Testis (tissue), 2 donors: ENCODE measurements at regions not wholly inside any gene's neighbourhood (a gene's known extent, or its start where the extent isn't known, plus 50 kb on each side); places are given as distances from the start of the nearest gene placed in this dataset.

ENCODE experiments used
- DNase-seq: peaks from one replicate; pipeline ENCODE4 v3.0.0-alpha.2; 2019
- H3K27ac ChIP-seq, 2 donors: fragments of 200-600 bp; sonication (generic); one replicate each; pipeline ENCODE4 v1.5.1; 2019
- H3K27me3 ChIP-seq: fragments of 200-600 bp; sonication (generic); one replicate; pipeline ENCODE4 v1.5.1; 2019
- H3K36me3 ChIP-seq: fragments of 200-600 bp; sonication (generic); one replicate; pipeline ENCODE4 v1.5.1; 2017; ENCODE audit warnings: low read depth; ENCODE audit errors: missing control alignments
- H3K4me1 ChIP-seq: fragments of 200-600 bp; sonication (generic); one replicate; pipeline ENCODE4 v1.5.1; 2019
- H3K4me3 ChIP-seq, 2 donors: fragments of 200-600 bp; sonication (generic); one replicate each; pipeline ENCODE4 v1.5.1; 2017 to 2019
- H3K9me3 ChIP-seq: fragments of 200-600 bp; sonication (generic); one replicate; pipeline ENCODE4 v1.5.1; 2017
- CTCF ChIP-seq, 3 experiments: fragments of 450-650 bp in 2 of 3; fragments of 200-600 bp in 1 of 3; sonication (generic) in 1 of 3; IDR thresholded peaks; one replicate each; pipeline ENCODE4 v1.5.1; 2016 to 2019; ENCODE audit warnings: antibody characterized with exemption in 3 of 3, mild to moderate bottlenecking in 2 of 3, moderate library complexity in 1 of 3
- POLR2A ChIP-seq: fragments of 450-650 bp; IDR thresholded peaks from one replicate; pipeline ENCODE4 v1.6.1; 2017; ENCODE audit warnings: antibody characterized with exemption, mild to moderate bottlenecking, moderate library complexity
- WGBS, 2 donors: methylation state at CpG; one replicate each; pipeline ENCODE4 v1.1.5; 2018; 5-methylcytosine and 5-hydroxymethylcytosine counted together
- intact Hi-C: fragments of 100-400 bp; cut with DNase I; formaldehyde crosslinking; loops from one replicate; pipeline ENCODE4 v1.15.1; 2023; ENCODE audit warnings: low total_unique reads

GRCh38 chr5:68886814-68887213 lies 207.0 kb upstream of the SLC30A5 start:
- Histone ChIP-seq H3K36me3 (no peaks in the 10 kb centered on the region), H3K9me3 (no peaks in the 10 kb centered on the region), H3K4me3 (no peak overlapping the region), H3K27ac (no peak overlapping the region), H3K27me3 (no peaks in the 10 kb centered on the region), H3K4me1 (no peaks in the 10 kb centered on the region)
- 84 to 93% methylated on average over 4 of the region's 4 CpGs for WGBS, 2 donors
- TF ChIP-seq POLR2A (no peak), CTCF (IDR thresholded peaks at IDR 0.05) (no peak)
- intact Hi-C loops, result no loop called here
- DNase-seq, result no peak

- intact Hi-C loops, result no loop called here
- H3K4me1 ChIP-seq, result no peaks in the 10 kb centered on the region
- 80 to 88% methylated on average over 2 of the region's 2 CpGs for WGBS, 2 donors
- H3K4me3 ChIP-seq, result no peak overlapping the region
- no peaks in the 10 kb centered on the region for H3K27me3 ChIP-seq
- no peak for DNase-seq
- no peak overlapping the region for H3K27ac ChIP-seq
- H3K36me3 ChIP-seq, result no peaks in the 10 kb centered on the region
- H3K9me3 ChIP-seq, result no peaks in the 10 kb centered on the region
- TF ChIP-seq CTCF (IDR thresholded peaks at IDR 0.05) (no peak), POLR2A (no peak)
Measured at GRCh38 chr5:68891718-68892117, 202.1 kb upstream of the SLC30A5 start.

GRCh38 chr5:68894673-68895072 lies 199.1 kb upstream of the SLC30A5 start:
- no peak for DNase-seq
- Histone ChIP-seq H3K4me1 (no peaks in the 10 kb centered on the region), H3K27me3 (no peaks in the 10 kb centered on the region), H3K9me3 (no peaks in the 10 kb centered on the region), H3K36me3 (no peaks in the 10 kb centered on the region), H3K27ac (no peak overlapping the region), H3K4me3 (no peak overlapping the region)
- 71 to 75% methylated on average over 3 of the region's 3 CpGs for WGBS, 2 donors
- TF ChIP-seq POLR2A (no peak), CTCF (IDR thresholded peaks at IDR 0.05) (no peak)
- intact Hi-C loops, result no loop called here

GRCh38 chr5:68898951-68899471 lies 194.8 kb upstream of the SLC30A5 start:
- DNase-seq, result no peak
- TF ChIP-seq CTCF (IDR thresholded peaks at IDR 0.05) (no peak), POLR2A (no peak)

More at GRCh38 chr5:68898951-68899471, 194.8 kb upstream of the SLC30A5 start:
- H3K27me3 ChIP-seq, result no peaks in the 10 kb centered on the region
- no peaks in the 10 kb centered on the region for H3K9me3 ChIP-seq
- WGBS, 2 donors, result 83 to 88% methylated on average over 4 of the region's 4 CpGs
- no peaks in the 10 kb centered on the region for H3K36me3 ChIP-seq
- H3K4me3 ChIP-seq, result no peak overlapping the region
- no peak overlapping the region for H3K27ac ChIP-seq
- no peaks in the 10 kb centered on the region for H3K4me1 ChIP-seq
- intact Hi-C loops, result no loop called here
